ENCODE measurements at regions not wholly inside any gene's neighbourhood (a gene's known extent, or its start where the extent isn't known, plus 50 kb on each side); places are given as distances from the start of the nearest gene placed in this dataset.
"Not testable (repeated sequence)": the region's sequence is repeated elsewhere in the genome, so short reads cannot be mapped to it uniquely, and the experiment has no call there.

DNA sequence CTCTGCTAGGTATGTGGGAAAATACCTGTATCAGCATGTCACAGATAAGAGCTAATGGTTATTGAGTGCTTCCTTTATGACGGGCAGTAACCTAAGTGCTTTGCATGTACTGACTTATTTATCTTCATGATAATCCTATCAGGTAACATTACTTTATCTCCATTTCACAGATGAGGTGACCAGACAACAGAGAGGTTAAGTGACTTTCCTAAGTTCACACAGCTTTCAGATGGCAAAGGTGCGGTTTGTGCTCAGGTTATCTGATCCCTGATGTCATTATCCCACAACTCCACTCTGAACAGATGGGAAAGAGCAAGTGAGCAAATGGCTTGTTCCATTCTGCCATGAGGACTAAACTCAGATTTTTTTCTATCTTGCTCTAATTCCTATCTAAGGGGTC is 217.0 kb upstream of the PODXL start:
- H3K4me3 ChIP-seq (ENCODE audit: low read depth, low read length) = no peak overlapping the region
- DNase-seq (ENCODE audit: low read depth) = no peak

DNA sequence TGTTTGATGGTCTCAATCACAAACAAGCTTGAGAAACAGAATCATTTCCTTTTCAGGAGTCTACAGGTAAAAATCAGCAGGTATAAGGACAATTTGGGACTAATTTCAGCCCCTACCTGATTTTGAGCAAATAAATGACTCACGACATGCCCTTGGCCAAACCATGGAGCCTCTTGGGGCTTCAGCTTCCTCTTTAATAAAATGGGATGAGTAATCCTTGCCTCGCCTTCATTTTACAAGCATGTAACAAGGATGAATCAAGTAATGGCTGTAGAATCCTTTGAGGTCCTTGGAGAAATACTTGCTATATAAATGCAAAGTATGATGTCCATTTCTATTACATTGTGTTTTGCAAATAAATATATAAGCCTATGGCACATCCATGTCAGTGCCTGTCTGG is 212.8 kb upstream of the PODXL start:
- no peak for DNase-seq (ENCODE audit: low read depth)
- no peak overlapping the region for H3K4me3 ChIP-seq (ENCODE audit: low read depth, low read length)

DNA sequence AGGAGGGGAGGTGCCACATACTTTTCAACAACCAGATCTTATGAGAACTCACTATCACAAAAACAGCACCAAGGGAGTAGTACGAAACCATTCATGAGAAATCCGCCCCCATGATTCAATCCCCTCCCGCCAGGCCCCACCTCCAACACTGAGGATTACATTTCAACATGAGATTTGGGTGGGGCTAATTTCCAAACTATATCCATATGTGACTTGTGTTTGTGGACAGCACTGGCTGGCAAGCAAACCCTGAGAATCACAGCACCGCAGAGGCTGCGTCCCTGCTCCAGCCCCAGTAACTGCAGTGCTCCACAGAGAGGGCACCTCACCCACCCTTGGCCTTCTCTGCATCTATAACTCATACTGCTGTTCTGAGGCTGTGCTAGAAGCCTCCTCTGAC is 211.2 kb upstream of the PODXL start:
- no peak for DNase-seq (ENCODE audit: low read depth)
- H3K4me3 ChIP-seq (ENCODE audit: low read depth, low read length) = no peak overlapping the region

DNA sequence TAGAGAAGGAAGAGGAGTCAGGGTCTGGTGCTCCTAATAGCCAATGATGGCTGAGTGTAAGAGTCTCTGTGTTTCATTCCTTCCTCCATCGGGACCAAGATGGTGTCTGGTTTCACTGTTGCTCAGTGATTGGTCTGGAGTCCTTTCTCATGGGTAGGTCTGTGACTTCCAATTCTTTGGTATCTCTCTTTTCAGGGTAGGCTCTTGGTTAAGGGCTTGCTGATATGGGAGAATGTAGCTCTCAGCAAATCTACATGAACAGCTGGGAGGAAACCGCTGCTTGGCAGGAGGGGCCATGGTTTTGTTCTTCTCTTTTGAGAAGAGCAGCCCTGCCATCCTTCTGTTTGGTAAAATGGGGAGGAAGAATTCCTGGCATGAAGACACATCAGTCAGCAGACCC is 209.1 kb upstream of the PODXL start:
- no peak for DNase-seq (ENCODE audit: low read depth)

DNA sequence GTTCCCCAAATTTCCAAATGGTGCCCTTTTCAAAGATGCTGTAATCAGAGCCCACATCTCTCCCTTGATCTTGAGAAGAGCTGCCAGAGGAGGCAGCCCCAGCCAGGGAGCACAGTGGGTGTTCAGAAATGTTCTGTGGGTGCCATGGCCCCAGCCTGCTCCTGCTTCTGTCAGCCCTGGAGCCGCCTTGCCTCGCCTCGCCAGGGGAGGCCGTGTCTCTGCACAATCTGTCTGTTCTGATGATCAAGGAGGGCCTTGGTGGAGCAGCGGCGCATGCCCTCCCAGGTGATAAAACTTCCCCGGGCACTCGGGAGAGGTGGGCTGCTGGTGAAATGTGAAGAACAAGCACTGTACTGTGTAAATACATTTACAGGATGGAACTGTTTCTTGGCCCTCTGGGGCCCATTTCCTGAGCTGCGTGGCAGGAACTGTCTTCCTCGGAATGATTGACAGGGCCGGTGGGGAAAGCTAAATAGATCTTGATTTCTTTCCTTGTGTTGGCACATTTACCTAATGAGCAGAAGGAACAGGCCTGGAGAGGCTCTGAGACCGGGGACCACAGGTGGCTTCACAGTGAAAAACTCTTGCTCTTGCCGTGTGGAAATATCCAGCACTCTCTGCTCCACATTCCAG is 207.8 kb upstream of the PODXL start:
- H3K4me3 ChIP-seq (ENCODE audit: low read depth, low read length) = no peak overlapping the region
- DNase-seq (ENCODE audit: low read depth) = no peak

More for the DNA sequence above, 209.1 kb upstream of the PODXL start:
- no peak overlapping the region for H3K4me3 ChIP-seq (ENCODE audit: low read depth, low read length)

DNA sequence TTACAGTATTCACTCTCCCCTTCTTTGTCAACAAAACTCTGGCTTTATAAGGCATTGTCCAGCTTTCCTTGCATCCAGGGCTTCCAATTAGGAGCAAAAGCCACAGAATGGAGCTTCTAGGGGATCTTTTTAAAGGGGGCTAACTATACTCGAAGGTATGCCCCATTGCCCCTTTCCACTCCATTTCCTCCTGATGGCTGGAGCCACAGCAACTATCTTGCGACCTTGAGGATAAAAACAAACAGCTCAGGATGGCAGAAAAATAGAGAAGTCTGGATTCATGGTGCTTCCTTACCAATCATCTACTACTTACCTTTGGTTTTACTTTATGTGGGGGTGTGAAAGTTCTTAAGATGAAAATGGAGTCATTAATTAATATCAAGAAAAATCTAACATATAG is 206.3 kb upstream of the PODXL start:
- no peak for DNase-seq (ENCODE audit: low read depth)
- no peak overlapping the region for H3K4me3 ChIP-seq (ENCODE audit: low read depth, low read length)

DNA sequence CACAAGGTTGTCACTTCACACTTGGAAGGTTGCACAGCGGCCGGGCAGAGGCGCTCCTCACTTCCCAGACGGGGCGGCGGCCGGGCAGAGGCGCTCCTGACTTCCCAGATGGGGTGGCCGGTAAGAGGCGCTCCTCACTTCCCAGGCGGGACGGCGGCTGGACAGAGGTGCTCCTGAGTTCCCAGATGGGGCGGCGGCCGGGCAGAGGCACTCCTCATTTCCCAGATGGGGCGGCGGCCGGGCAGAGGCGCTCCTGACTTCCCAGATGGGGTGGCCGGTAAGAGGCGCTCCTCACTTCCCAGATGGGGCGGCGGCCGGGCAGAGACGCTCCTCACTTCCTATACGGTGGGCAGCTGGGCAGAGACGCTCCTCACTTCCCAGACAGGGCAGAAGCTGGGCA is 199.4 kb upstream of the PODXL start:
- DNase-seq (ENCODE audit: low read depth); H3K4me3 ChIP-seq (ENCODE audit: low read depth, low read length): not testable (repeated sequence)

DNA sequence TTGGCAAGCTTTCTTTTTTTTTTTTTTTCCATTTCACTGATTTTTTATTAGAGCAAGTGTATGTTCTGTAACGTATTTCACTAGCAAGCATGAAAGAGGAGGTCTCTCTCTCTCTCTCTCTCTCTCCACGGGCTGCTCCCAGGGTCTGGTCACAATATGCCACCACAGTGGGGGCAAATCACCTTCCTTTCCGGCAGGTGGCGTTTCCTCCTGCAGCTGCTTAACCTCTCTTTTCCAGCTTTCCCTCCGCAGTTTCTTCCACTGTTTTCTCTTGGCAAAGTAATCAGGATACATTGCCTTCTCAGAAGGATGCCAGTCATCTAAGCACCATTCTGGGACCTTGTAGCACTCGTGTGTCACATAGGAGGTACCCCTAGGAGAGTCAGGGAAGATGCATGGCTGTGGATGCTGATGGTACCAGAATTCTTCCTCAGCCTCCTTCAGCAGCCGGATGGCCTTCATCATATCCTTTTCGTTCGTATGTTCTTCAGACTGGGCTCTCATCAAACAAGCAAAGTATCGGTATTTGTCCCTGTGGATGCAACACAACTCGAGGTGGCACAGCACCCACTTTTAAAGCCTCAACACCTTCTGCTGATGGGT is 197.3 kb upstream of the PODXL start:
- H3K4me3 ChIP-seq (ENCODE audit: low read depth, low read length) = no peak overlapping the region
- DNase-seq (ENCODE audit: low read depth) = no peak

DNA sequence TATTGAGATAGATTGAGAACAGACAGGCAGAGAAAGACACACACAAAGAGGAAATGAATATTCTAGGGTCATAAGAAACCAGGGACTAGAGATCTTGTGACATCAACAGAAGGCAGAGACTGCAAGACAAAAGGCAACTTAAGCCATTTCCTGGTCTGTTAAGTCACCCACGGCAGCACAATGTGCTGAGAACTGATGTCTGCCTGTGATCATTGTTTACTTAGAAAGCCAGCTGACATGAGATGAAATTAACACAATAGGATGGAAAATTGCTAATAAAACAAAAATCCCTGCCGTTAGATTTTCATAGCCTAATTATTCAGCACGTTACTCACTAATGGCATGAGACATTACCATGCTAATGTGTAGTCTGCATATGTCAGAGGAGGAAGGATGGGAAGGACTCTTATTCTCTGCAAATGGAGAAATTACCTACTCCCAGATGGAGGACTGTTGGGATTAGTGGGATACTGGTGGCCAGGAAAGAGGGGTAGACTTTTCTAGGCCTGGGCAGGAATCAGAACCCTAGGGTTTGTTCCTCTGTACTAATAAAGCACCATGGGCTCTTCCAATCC is 191.3 kb upstream of the PODXL start:
- no peak overlapping the region for H3K4me3 ChIP-seq (ENCODE audit: low read depth, low read length)
- DNase-seq (ENCODE audit: low read depth) = no peak

DNA sequence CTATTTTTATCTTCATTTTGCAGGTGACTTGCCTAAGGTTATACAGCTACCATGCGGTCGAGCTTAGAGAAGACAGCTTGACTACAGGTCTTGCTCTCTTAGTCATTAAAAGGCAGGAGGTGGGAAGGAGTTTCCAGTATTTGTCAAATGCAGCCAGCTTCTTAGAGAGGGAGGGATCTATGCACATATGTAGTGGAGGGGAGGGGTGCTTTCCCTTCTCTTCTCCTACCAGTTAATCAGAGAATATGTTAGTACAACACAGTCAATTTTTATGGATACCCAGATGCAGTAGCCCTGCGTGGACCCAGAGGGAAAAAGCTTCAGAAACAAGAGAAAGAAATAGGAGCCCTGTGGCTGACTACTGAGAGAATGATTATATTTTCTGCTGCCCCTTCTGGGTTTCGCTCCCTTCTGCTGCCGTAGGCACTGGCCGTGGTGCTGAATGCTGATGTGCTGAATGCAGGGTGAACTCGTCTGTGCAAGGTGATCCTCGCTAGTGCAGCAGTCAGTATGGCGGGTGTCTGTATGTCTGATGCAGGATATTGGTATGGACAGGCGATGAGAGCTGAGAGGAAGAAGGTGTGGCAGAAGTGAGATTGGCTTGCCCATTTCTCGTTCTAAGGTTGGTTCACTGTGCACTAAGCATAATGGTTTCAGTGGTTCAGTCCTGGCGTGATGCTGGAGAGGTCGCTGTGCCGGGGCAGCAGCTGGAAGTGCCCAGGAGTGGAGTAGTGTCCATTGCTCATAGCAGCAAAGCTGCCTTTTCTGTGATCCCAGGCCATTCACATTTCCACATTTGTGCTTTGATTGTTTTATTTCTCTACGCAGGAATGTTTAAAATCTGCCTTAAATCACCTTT is 189.2 kb upstream of the PODXL start:
- no peak for DNase-seq (ENCODE audit: low read depth)
- H3K4me3 ChIP-seq (ENCODE audit: low read depth, low read length) = no peak overlapping the region

DNA sequence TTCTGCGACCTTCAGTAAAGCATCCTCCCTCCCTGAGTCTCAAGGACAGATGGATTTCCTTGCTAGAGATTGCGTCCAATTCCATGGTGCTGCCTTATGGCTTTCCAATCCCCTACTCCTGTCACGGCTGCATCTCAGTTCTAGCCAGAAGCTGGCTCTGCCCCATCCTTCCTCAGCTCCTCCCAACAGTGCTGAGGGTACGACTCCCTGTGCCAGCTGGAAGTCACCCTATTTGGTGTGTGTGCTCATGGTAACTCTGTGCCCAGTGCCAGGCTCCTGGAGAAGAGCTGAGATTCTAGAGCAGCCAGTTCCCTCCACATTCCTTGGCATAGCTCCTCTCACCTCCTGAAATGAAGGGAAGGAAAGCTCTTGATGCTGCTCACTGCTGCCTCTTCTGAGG is 185.0 kb upstream of the PODXL start:
- no peak for DNase-seq (ENCODE audit: low read depth)

DNA sequence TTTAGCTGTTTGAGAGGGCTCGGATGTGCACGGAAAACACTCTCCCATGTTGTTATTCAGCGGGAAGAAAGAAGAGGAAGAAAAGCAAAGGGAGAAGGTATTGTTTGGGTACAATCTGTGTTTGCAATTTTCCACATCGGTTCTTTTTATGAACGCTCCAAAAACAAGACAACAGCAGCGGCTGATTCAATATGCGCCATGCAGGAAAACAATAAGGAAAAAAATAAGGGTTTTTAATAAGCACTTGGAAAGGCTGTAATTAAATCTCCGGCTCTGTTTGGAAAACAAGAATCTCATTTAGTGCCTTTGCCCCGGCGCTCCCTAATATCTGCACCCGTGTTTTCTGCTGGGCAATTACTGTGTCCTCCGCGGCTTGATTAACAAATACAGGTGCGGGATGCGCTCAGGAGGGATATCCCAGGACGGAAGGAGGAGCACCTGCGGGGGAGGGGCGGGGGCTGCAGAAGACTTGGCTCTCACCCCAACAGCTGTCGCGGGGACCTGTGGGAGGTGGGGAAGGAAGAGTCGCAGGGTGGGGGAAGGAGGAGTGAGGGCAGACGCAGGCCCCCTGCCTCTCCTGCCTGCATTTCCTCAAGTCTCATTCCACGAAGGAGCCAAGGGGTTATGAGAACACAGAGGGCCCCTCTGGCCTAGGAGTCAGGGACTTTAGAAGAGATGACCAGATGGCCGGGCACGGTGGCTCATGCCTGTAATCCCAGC is 181.5 kb upstream of the PODXL start:
- no peak for DNase-seq (ENCODE audit: low read depth)
- no peak overlapping the region for H3K4me3 ChIP-seq (ENCODE audit: low read depth, low read length)

More for the DNA sequence above, 185.0 kb upstream of the PODXL start:
- H3K4me3 ChIP-seq (ENCODE audit: low read depth, low read length) = no peak overlapping the region

DNA sequence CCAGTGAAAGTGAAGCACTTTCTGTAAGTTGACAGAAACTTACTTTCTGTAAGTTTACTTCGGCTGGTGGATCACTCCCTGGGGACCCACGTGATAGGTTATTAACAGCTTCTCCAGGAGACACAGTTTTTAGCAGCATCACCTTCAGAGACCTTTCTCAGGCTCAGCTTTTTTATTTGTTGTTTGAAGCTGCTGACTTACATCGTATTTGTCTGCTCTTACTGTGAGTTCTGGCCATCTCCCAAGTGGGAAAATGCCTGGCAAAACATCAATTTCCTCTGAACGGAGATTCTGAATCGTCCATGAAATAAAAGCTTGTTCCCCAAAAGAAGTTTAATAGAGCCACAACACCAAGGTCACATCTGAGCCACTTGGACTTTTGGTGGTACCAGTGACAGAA is 178.7 kb upstream of the PODXL start:
- no peak for DNase-seq (ENCODE audit: low read depth)
- H3K4me3 ChIP-seq (ENCODE audit: low read depth, low read length) = no peak overlapping the region

DNA sequence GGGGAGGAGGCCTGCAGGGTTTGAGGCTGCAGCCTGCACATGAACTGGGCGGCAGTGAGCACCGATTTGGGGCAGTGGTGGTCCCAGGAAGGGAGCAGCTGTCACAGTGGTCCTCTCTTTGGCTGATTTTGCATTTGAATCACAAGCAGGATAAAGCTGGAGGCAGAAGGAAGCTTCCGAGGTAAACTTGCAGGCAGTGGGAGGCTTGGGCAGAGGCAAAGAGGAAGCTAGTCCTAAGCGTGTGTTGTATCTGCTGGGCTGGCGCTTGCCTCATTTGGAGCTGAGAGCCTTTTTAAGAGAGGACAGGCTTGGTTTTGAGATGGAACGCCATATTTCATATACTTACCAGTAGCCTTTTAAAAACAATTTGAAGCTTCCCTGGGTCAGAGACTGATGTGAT is 177.2 kb upstream of the PODXL start:
- no peak for DNase-seq (ENCODE audit: low read depth)

DNA sequence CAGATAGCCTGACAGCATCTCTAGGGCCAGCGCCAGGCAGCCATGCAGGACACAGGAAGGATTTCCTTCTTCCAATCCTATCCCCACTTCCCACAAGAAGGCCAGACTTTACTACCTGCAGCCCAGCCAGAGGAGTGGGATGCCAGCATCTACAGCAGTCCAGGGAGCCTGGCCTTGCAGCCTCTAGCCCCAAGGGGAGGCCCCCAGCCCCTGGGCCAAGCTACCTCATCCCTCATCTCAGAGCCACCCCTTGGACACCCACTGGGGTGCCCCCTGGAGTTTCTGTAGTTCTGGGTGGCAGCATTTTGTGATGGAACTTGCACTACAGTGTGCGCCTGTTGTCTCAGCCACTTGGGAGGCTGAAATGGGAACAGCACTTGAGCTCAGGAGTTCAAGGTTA is 170.8 kb upstream of the PODXL start:
- H3K4me3 ChIP-seq (ENCODE audit: low read depth, low read length) = no peak overlapping the region
- DNase-seq (ENCODE audit: low read depth) = no peak

More for the DNA sequence above, 177.2 kb upstream of the PODXL start:
- H3K4me3 ChIP-seq (ENCODE audit: low read depth, low read length) = no peak overlapping the region

DNA sequence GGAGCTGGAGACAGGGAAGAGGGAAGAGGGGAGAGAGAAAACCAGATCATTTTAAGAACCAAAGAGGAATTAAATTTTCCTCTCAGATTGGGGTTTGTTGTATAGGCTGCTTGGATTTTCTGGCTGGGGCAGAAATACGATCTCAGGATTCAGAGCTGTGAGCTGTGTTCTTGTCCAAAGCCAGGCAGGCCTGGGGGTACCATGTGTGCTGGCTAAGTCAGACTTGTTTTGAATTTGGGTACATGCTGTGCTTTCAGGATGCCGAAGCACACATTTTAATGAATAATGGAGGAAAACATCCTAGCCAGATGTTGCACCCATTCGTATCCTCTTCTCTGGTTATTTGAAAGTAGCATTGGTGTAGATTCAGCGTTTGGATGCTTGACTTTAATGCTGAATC is 170.3 kb upstream of the PODXL start:
- no peak overlapping the region for H3K4me3 ChIP-seq (ENCODE audit: low read depth, low read length)
- DNase-seq (ENCODE audit: low read depth) = no peak

DNA sequence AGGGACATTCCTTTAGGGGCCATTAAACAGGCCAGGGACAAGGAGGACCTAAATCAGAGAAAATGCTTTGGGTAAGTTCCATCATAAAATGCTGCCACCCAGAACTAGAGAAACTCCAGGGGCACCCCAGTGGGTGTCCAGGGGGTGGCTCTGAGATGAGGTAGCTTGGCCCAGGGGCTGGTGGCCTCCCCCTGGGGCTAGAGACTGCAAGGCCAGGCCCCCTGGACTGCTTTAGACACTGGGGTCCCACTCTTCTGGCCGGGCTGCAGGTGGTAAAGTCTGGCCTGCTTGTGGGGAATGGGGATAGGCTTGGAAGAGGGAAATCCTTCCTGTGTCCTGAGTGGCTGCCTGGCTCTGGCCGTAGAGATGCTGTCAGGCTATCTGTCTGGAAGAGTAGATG is 169.6 kb upstream of the PODXL start:
- H3K4me3 ChIP-seq (ENCODE audit: low read depth, low read length) = no peak overlapping the region
- no peak for DNase-seq (ENCODE audit: low read depth)

DNA sequence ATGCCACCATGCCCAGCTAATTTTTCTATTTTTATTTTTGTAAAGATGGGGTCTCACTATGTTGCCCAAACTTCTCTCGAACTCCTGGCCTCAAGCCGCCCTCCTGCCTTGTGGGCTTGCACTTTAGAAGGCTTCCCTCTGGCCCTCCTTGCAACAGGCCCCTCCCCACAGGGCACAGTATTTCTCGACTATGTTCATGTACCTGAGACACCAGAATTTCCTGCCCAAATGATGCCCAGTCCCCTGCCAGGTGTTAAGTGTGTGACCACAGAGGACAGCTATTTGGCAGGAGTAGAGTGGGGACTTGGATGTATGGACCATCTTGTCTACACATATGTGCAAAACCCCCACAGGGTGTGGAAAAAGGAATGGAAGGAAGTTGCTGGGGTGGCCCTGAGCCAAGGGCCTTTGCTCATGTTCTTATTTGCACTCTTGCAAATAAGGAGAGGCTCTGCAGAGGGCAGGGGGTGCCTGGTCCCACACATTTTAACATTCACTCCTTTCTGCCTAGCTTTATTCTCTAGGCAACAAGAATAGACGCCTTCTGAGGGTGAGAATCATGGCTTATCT is 168.4 kb upstream of the PODXL start:
- DNase-seq (ENCODE audit: low read depth) = no peak

DNA sequence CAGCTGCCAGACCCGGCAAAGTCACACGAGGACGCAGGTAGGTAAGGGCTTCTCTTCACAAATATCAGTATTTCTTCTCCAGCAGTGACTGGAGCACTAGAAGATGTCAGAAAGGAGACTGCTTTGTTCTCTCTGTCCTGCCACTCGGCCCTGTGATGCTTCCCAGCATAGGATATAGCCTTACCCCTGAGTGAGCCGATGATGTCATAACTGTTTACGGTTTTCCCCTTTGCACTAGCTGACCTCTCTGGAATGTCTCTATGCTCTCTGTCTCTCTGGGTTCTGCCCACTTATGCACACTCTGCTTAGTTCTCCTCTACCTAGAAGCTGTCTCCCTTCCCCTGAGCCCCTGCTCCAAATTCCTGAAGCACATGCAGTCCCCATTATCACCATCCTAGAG is 167.5 kb upstream of the PODXL start:
- DNase-seq (ENCODE audit: low read depth) = no peak
- no peak overlapping the region for H3K4me3 ChIP-seq (ENCODE audit: low read depth, low read length)

More for the DNA sequence above, 168.4 kb upstream of the PODXL start:
- H3K4me3 ChIP-seq (ENCODE audit: low read depth, low read length) = no peak overlapping the region
